Loucy (cell line): ENCODE measurements at regions not wholly inside any gene's neighbourhood (a gene's known extent, or its start where the extent isn't known, plus 50 kb on each side); places are given as distances from the start of the nearest gene placed in this dataset.

Experiments used
- EZH2phosphoT487 ChIP-seq: fragments of 200-600 bp; IDR thresholded peaks from 2 replicates; pipeline ENCODE4 v1.6.1; 2018; ENCODE audit warnings: antibody characterized with exemption, mild to moderate bottlenecking, moderate library complexity, borderline replicate concordance
- TF ChIP-seq, protein P1 (sequence below): fragments of 200-600 bp; sonication (generic); conservative IDR thresholded peaks from 2 replicates; pipeline ENCODE4 v1.5.1; 2014; ENCODE audit warnings: mild to moderate bottlenecking, antibody characterized with exemption, low read length

- TF ChIP-seq, protein P1, sequence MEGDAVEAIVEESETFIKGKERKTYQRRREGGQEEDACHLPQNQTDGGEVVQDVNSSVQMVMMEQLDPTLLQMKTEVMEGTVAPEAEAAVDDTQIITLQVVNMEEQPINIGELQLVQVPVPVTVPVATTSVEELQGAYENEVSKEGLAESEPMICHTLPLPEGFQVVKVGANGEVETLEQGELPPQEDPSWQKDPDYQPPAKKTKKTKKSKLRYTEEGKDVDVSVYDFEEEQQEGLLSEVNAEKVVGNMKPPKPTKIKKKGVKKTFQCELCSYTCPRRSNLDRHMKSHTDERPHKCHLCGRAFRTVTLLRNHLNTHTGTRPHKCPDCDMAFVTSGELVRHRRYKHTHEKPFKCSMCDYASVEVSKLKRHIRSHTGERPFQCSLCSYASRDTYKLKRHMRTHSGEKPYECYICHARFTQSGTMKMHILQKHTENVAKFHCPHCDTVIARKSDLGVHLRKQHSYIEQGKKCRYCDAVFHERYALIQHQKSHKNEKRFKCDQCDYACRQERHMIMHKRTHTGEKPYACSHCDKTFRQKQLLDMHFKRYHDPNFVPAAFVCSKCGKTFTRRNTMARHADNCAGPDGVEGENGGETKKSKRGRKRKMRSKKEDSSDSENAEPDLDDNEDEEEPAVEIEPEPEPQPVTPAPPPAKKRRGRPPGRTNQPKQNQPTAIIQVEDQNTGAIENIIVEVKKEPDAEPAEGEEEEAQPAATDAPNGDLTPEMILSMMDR = no peak
- TF ChIP-seq EZH2phosphoT487 = no peak
Observed at GRCh38 chr4:126592088-126592487, 1040.7 kb upstream of the INTU start.
